NCI-H2029 (cell line): ENCODE measurements at regions not wholly inside any gene's neighbourhood (a gene's known extent, or its start where the extent isn't known, plus 50 kb on each side); places are given as distances from the start of the nearest gene placed in this dataset.

ENCODE experiments used
- DNase-seq: peaks from one replicate; lab custom pipeline; 2025; lab: John Stamatoyannopoulos, UW

GRCh38 chr4:179465131-179465797 is 2023.0 kb upstream of the AGA start:
- no peak for DNase-seq

GRCh38 chr4:179467878-179468277 is 2025.6 kb upstream of the AGA start:
- DNase-seq: no peak

GRCh38 chr4:179472164-179472563 is 2029.9 kb upstream of the AGA start:
- DNase-seq: no peak

GRCh38 chr4:179478608-179479007 is 2036.4 kb upstream of the AGA start:
- no peak for DNase-seq

- no peak for DNase-seq
Measured at GRCh38 chr4:179485781-179486180, 2043.5 kb upstream of the AGA start.

GRCh38 chr4:179486570-179487335 is 2044.5 kb upstream of the AGA start:
- DNase-seq: no peak

GRCh38 chr4:179492260-179493080 is 2050.2 kb upstream of the AGA start:
- DNase-seq: no peak

- DNase-seq: no peak
Measured at GRCh38 chr4:179503976-179504375, 2061.7 kb upstream of the AGA start.

- DNase-seq: no peak
Measured at GRCh38 chr4:179509489-179509888, 2067.3 kb upstream of the AGA start.

- no peak for DNase-seq
Measured at GRCh38 chr4:179521952-179522351, 2079.7 kb upstream of the AGA start.

- DNase-seq: no peak
Measured at GRCh38 chr4:179530958-179531357, 2088.7 kb upstream of the AGA start.

- DNase-seq: no peak
Measured at GRCh38 chr4:179536694-179537093, 2094.5 kb upstream of the AGA start.

- no peak for DNase-seq
Measured at GRCh38 chr4:179539641-179540040, 2097.4 kb upstream of the AGA start.

- no peak for DNase-seq
Measured at GRCh38 chr4:179543771-179544170, 2101.5 kb upstream of the AGA start.

GRCh38 chr4:179544496-179544895 is 2102.3 kb upstream of the AGA start:
- DNase-seq: no peak

- no peak for DNase-seq
Measured at GRCh38 chr4:179552131-179552530, 2109.9 kb upstream of the AGA start.

- no peak for DNase-seq
Measured at GRCh38 chr4:179563741-179564140, 2121.5 kb upstream of the AGA start.

GRCh38 chr4:179569549-179569948 is 2127.3 kb upstream of the AGA start:
- DNase-seq: no peak

GRCh38 chr4:179582164-179582905 is 2140.1 kb upstream of the AGA start:
- no peak for DNase-seq

- DNase-seq: no peak
Measured at GRCh38 chr4:179583221-179583620, 2141.0 kb upstream of the AGA start.

GRCh38 chr4:179584101-179584500 is 2141.9 kb upstream of the AGA start:
- no peak for DNase-seq

- DNase-seq: no peak
Measured at GRCh38 chr4:179585761-179586160, 2143.5 kb upstream of the AGA start.
